GM12878 (cell line): ENCODE measurements at regions not wholly inside any gene's neighbourhood (a gene's known extent, or its start where the extent isn't known, plus 50 kb on each side); places are given as distances from the start of the nearest gene placed in this dataset.

Source experiments
- ATAC-seq: fragments of 200-7000 bp; cut with Tn5 transposase; 3 replicates; pipeline ENCODE4 v1.9.1; 2020; ENCODE audit warnings: mild to moderate bottlenecking, moderate library complexity
- BruUV-seq: library from RNA; stranded (reverse); fragments of 400-500 nt; replicated peaks from 2 replicates; lab custom pipeline; 2021; lab: Mats Ljungman, UMichigan
- CTCF ChIA-PET: fragments of 300-600 bp; sonication (Branson Sonifier 250); formaldehyde crosslinking; extraction: SDS; loops from one replicate; lab custom pipeline; 2021; ENCODE audit warnings: inconsistent platforms; lab: Yijun Ruan, JAX
- POLR2A ChIA-PET: fragments of 350-600 bp; formaldehyde crosslinking; extraction: SDS; loops from one replicate; lab custom pipeline; 2021; ENCODE audit warnings: inconsistent platforms; lab: Charles Lee
- RAD21 ChIA-PET: fragments of 300-600 bp; sonication (Branson Sonifier 250); formaldehyde crosslinking; loops from one replicate; lab custom pipeline; 2023; ENCODE audit warnings: antibody characterized with exemption; ENCODE audit not compliant: unreplicated experiment; lab: Charles Lee
- SMC1A ChIA-PET: fragments of 300-600 bp; sonication (Branson Sonifier 250); formaldehyde crosslinking; loops from one replicate; lab custom pipeline; 2023; ENCODE audit not compliant: unreplicated experiment, uncharacterized antibody; lab: Charles Lee
- DNase-seq: peaks from one replicate; pipeline ENCODE4 v3.0.0-alpha.2; 2011; ENCODE audit warnings: low read depth, low spot score
- FAIRE-seq: peaks from 3 replicates; lab custom pipeline; 2011; peaks lifted over from hg19 to GRCh38; lab: Jason Lieb, UNC
- H2AFZ ChIP-seq: 2 replicates; pipeline ENCODE4 v1.6.0; 2011; ENCODE audit warnings: low read depth, low read length, control low read depth; ENCODE audit not compliant: control insufficient read depth
- H3K27ac ChIP-seq: 2 replicates; pipeline ENCODE4 v1.5.1; 2011; ENCODE audit warnings: control low read depth; ENCODE audit not compliant: control insufficient read depth, insufficient read depth
- H3K27me3 ChIP-seq, 2 experiments: replicated peaks in 1 of 2; 2 replicates each; pipeline versions ENCODE4 v1.6.0 to v1.6.1; 2011; ENCODE audit warnings: low read length in 1 of 2; ENCODE audit not compliant: control insufficient read depth in 2 of 2, insufficient read depth in 2 of 2
- H3K36me3 ChIP-seq, 2 experiments: 2 replicates each; pipeline ENCODE4 v1.5.1; 2011; ENCODE audit warnings: low read length in 1 of 2; ENCODE audit not compliant: control insufficient read depth in 2 of 2, insufficient read depth in 2 of 2
- H3K4me1 ChIP-seq: 2 replicates; pipeline ENCODE4 v1.6.1; 2011; ENCODE audit warnings: mild to moderate bottlenecking, low read length, moderate library complexity, mixed read lengths; ENCODE audit not compliant: control insufficient read depth, insufficient read depth
- H3K4me2 ChIP-seq: 2 replicates; pipeline ENCODE4 v1.6.0; 2011; ENCODE audit warnings: control low read depth; ENCODE audit not compliant: control insufficient read depth, insufficient read depth
- H3K4me3 ChIP-seq: fragments of 200-600 bp; sonication (generic); 2 replicates; pipeline ENCODE4 v1.5.1; 2016
- H3K79me2 ChIP-seq: 2 replicates; pipeline ENCODE4 v1.6.0; 2011; ENCODE audit warnings: low read length; ENCODE audit not compliant: control insufficient read depth, insufficient read depth
- H3K9ac ChIP-seq: 2 replicates; pipeline ENCODE4 v1.8.0; 2011; ENCODE audit warnings: low read length, control low read depth, mixed read lengths; ENCODE audit not compliant: control insufficient read depth, insufficient read depth
- H3K9me3 ChIP-seq: replicated peaks from 3 replicates; pipeline ENCODE4 v1.5.1; 2011; ENCODE audit warnings: mild to moderate bottlenecking, low read length; ENCODE audit not compliant: control insufficient read depth, insufficient read depth
- H4K20me1 ChIP-seq: 2 replicates; pipeline ENCODE4 v1.6.0; 2011; ENCODE audit not compliant: control insufficient read depth, insufficient read depth
- EP300 ChIP-seq, 2 experiments: fragments of 150-350 bp in 1 of 2; IDR thresholded peaks; 2 replicates each; pipeline ENCODE4 v1.6.1; 2011 to 2012; ENCODE audit warnings: low read depth in 2 of 2, low read length in 2 of 2, borderline replicate concordance in 1 of 2, improper control_type of control experiment in 1 of 2, inconsistent platforms in 1 of 2; ENCODE audit not compliant: control insufficient read depth in 1 of 2
- MXI1 ChIP-seq: fragments of 150-350 bp; IDR thresholded peaks from 2 replicates; pipeline ENCODE4 v1.6.1; 2011; ENCODE audit warnings: low read depth, mild to moderate bottlenecking, inconsistent platforms, low read length, improper control_type of control experiment
- ZNF24 ChIP-seq: fragments of 450-650 bp; IDR thresholded peaks from 2 replicates; pipeline ENCODE4 v1.6.1; 2017; ENCODE audit warnings: antibody characterized with exemption, mild to moderate bottlenecking
- WGBS: methylation state at CpG from one replicate; pipeline ENCODE4 v1.1.6; 2016; ENCODE audit warnings: low lambda C conversion rate; ENCODE audit not compliant: insufficient replicate concordance, insufficient coverage; ENCODE audit errors: missing lambda C conversion rate; 5-methylcytosine and 5-hydroxymethylcytosine counted together
- in situ Hi-C: fragments of 300-500 bp; cut with MboI; formaldehyde crosslinking; loops from 9 replicates; pipeline ENCODE4 v1.14.3; 2018; ENCODE audit warnings: mixed read lengths
- intact Hi-C: fragments of 100-400 bp; cut with micrococcal nuclease; formaldehyde crosslinking; loops from one replicate; pipeline ENCODE4 v1.14.2; 2022; ENCODE audit not compliant: unreplicated experiment
- TF ChIP-seq, protein P1 (sequence below): fragments of 450-650 bp; IDR thresholded peaks from 2 replicates; pipeline ENCODE4 v1.6.1; 2017; ENCODE audit warnings: mild to moderate bottlenecking, moderate library complexity
- TF ChIP-seq, protein P2 (sequence below): fragments of 450-650 bp; IDR thresholded peaks from 2 replicates; pipeline ENCODE4 v1.6.1; 2017; ENCODE audit warnings: mild to moderate bottlenecking
- TF ChIP-seq, protein P3 (sequence below): fragments of 150-350 bp; IDR thresholded peaks from 2 replicates; pipeline ENCODE4 v1.6.1; 2014; ENCODE audit warnings: mild to moderate bottlenecking, low read depth, low read length

DNA sequence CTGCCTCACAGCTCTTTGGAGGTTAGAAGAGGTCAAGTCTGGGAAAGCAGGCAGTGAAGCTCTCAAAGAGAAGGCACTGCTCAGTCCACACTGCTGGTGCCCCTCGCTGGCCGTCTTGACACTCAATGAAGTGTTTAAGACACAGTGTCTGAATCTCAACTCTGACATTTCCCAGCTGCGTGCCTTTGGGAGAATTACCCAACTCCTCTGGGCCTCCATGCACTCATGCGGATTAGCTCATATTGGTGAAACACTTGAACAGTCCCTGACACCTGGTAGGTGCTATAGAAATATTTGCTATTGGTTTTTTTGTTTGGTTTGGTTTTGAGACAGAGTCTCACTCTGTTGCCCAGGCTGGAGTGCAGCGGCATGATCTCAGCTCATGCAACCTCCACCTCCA is 281.0 kb downstream of the SRBD1 start:
- RAD21 ChIA-PET = interaction anchor here (1.2 to 1.3 kb wide), 2 partner anchors 114 to 349 kb away, joined by 3 read pairs; no protein-coding TSS in a partner anchor
- Histone ChIP-seq H3K4me1 (no peaks in the 10 kb centered on the region), H3K27ac (no peak overlapping the region), H3K9ac (no peak overlapping the region), H3K4me3 (no peak overlapping the region), H4K20me1 (no peaks in the 10 kb centered on the region), H3K79me2 (no peaks in the 10 kb centered on the region), H3K36me3 (no peaks in the 10 kb centered on the region), H3K9me3 (no peaks in the 10 kb centered on the region), H3K4me2 (no peak overlapping the region), H2AFZ (no peak overlapping the region), H3K27me3 (no peaks in the 10 kb centered on the region)
- POLR2A ChIA-PET = no interaction called here
- ATAC-seq (no peak), FAIRE-seq (no peak), DNase-seq (no peak)
- SMC1A ChIA-PET = interaction anchor here (1.1 to 1.5 kb wide), 2 partner anchors 149 to 164 kb away, joined by 3 to 6 read pairs; no protein-coding TSS in a partner anchor
- WGBS = 48% methylated on average over 5 of the region's 5 CpGs
- TF ChIP-seq, protein P1, sequence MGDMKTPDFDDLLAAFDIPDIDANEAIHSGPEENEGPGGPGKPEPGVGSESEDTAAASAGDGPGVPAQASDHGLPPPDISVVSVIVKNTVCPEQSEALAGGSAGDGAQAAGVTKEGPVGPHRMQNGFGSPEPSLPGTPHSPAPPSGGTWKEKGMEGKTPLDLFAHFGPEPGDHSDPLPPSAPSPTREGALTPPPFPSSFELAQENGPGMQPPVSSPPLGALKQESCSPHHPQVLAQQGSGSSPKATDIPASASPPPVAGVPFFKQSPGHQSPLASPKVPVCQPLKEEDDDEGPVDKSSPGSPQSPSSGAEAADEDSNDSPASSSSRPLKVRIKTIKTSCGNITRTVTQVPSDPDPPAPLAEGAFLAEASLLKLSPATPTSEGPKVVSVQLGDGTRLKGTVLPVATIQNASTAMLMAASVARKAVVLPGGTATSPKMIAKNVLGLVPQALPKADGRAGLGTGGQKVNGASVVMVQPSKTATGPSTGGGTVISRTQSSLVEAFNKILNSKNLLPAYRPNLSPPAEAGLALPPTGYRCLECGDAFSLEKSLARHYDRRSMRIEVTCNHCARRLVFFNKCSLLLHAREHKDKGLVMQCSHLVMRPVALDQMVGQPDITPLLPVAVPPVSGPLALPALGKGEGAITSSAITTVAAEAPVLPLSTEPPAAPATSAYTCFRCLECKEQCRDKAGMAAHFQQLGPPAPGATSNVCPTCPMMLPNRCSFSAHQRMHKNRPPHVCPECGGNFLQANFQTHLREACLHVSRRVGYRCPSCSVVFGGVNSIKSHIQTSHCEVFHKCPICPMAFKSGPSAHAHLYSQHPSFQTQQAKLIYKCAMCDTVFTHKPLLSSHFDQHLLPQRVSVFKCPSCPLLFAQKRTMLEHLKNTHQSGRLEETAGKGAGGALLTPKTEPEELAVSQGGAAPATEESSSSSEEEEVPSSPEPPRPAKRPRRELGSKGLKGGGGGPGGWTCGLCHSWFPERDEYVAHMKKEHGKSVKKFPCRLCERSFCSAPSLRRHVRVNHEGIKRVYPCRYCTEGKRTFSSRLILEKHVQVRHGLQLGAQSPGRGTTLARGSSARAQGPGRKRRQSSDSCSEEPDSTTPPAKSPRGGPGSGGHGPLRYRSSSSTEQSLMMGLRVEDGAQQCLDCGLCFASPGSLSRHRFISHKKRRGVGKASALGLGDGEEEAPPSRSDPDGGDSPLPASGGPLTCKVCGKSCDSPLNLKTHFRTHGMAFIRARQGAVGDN = no peak
- TF ChIP-seq, protein P2, sequence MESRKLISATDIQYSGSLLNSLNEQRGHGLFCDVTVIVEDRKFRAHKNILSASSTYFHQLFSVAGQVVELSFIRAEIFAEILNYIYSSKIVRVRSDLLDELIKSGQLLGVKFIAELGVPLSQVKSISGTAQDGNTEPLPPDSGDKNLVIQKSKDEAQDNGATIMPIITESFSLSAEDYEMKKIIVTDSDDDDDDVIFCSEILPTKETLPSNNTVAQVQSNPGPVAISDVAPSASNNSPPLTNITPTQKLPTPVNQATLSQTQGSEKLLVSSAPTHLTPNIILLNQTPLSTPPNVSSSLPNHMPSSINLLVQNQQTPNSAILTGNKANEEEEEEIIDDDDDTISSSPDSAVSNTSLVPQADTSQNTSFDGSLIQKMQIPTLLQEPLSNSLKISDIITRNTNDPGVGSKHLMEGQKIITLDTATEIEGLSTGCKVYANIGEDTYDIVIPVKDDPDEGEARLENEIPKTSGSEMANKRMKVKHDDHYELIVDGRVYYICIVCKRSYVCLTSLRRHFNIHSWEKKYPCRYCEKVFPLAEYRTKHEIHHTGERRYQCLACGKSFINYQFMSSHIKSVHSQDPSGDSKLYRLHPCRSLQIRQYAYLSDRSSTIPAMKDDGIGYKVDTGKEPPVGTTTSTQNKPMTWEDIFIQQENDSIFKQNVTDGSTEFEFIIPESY = no peak
- TF ChIP-seq EP300 (IDR thresholded peaks at IDR 0.05; ENCODE audit: borderline replicate concordance in 1 of 2, control insufficient read depth in 1 of 2, low read depth in 2 of 2, low read length in 2 of 2) (no peak), MXI1 (no peak), ZNF24 (no peak)
- TF ChIP-seq, protein P3, sequence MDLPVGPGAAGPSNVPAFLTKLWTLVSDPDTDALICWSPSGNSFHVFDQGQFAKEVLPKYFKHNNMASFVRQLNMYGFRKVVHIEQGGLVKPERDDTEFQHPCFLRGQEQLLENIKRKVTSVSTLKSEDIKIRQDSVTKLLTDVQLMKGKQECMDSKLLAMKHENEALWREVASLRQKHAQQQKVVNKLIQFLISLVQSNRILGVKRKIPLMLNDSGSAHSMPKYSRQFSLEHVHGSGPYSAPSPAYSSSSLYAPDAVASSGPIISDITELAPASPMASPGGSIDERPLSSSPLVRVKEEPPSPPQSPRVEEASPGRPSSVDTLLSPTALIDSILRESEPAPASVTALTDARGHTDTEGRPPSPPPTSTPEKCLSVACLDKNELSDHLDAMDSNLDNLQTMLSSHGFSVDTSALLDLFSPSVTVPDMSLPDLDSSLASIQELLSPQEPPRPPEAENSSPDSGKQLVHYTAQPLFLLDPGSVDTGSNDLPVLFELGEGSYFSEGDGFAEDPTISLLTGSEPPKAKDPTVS = no peak
- intact Hi-C loops (no loop called here), in situ Hi-C loops (no loop called here)
- CTCF ChIA-PET = interaction anchor here (0.6 kb wide), 1 partner anchor 1178 kb away, joined by 5 read pairs; no protein-coding TSS in a partner anchor
- BruUV-seq = no TSS peak
